Mesenchymal stem cell (in vitro differentiated cells and primary cell): ENCODE measurements at regions not wholly inside any gene's neighbourhood (a gene's known extent, or its start where the extent isn't known, plus 50 kb on each side); places are given as distances from the start of the nearest gene placed in this dataset.

Source experiments
- DNase-seq: peaks from one replicate; pipeline ENCODE4 v3.0.0-alpha.2; 2013
- H2AFZ ChIP-seq: one replicate; pipeline ENCODE4 v1.6.1; 2013; ENCODE audit warnings: low read depth, mild to moderate bottlenecking, control low read depth, inconsistent platforms, low read length, moderate library complexity
- H2AK5ac ChIP-seq: 2 replicates; pipeline ENCODE4 v1.6.1; 2013; ENCODE audit warnings: low read length, moderate library complexity, mild to moderate bottlenecking, inconsistent platforms; ENCODE audit not compliant: severe bottlenecking
- H2BK120ac ChIP-seq: one replicate; pipeline ENCODE4 v1.6.1; 2013; ENCODE audit warnings: low read depth, mild to moderate bottlenecking, inconsistent platforms, low read length, moderate library complexity
- H2BK12ac ChIP-seq, 2 experiments: one replicate each; pipeline ENCODE4 v1.6.1; 2013; ENCODE audit warnings: inconsistent platforms in 2 of 2, low read length in 2 of 2, mild to moderate bottlenecking in 2 of 2, moderate library complexity in 2 of 2, control low read depth in 1 of 2
- H2BK15ac ChIP-seq: one replicate; pipeline ENCODE4 v1.6.1; 2013; ENCODE audit warnings: mild to moderate bottlenecking, low read depth, inconsistent platforms; ENCODE audit not compliant: poor library complexity, severe bottlenecking
- H2BK5ac ChIP-seq: 2 replicates; pipeline ENCODE4 v1.6.1; 2013; ENCODE audit warnings: low read depth, mild to moderate bottlenecking, low read length, control low read depth, inconsistent platforms; ENCODE audit not compliant: poor library complexity, severe bottlenecking
- H3K14ac ChIP-seq, 2 experiments: one replicate each; pipeline ENCODE4 v1.6.1; 2013; ENCODE audit warnings: inconsistent platforms in 2 of 2, low read length in 2 of 2, control low read depth in 1 of 2, mild to moderate bottlenecking in 1 of 2, moderate library complexity in 1 of 2
- H3K18ac ChIP-seq, 2 experiments: one replicate each; pipeline ENCODE4 v1.6.1; 2013; ENCODE audit warnings: inconsistent platforms in 2 of 2, low read length in 2 of 2, control low read depth in 1 of 2, low read depth in 1 of 2, mild to moderate bottlenecking in 1 of 2
- H3K23ac ChIP-seq, 2 experiments: one replicate each; pipeline ENCODE4 v1.6.1; 2013; ENCODE audit warnings: inconsistent platforms in 2 of 2, low read length in 2 of 2, mild to moderate bottlenecking in 2 of 2, moderate library complexity in 2 of 2, control low read depth in 1 of 2
- H3K27ac ChIP-seq: 2 replicates; pipeline ENCODE4 v1.5.1; 2013; ENCODE audit warnings: mild to moderate bottlenecking, moderate library complexity, low read length, control low read depth, inconsistent platforms; ENCODE audit not compliant: poor library complexity, severe bottlenecking
- H3K27me3 ChIP-seq, 2 experiments: 2 replicates each; pipeline versions ENCODE4 v1.6.1 to v1.7.0; 2013; ENCODE audit warnings: low read length in 2 of 2, mild to moderate bottlenecking in 2 of 2, moderate library complexity in 2 of 2, control low read depth in 1 of 2, inconsistent platforms in 1 of 2; ENCODE audit not compliant: control insufficient read depth in 1 of 2, insufficient read depth in 1 of 2
- H3K36me3 ChIP-seq, 2 experiments: 2 replicates each; pipeline versions ENCODE4 v1.6.1 to v1.7.0; 2013; ENCODE audit warnings: low read length in 2 of 2, control low read depth in 1 of 2, inconsistent platforms in 1 of 2, low read depth in 1 of 2, mild to moderate bottlenecking in 1 of 2; ENCODE audit not compliant: insufficient read depth in 2 of 2, control insufficient read depth in 1 of 2
- H3K4ac ChIP-seq, 2 experiments: one replicate each; pipeline ENCODE4 v1.6.1; 2013; ENCODE audit warnings: inconsistent platforms in 2 of 2, low read length in 2 of 2, mild to moderate bottlenecking in 2 of 2, moderate library complexity in 2 of 2, control low read depth in 1 of 2, low read depth in 1 of 2
- H3K4me1 ChIP-seq: 2 replicates; pipeline ENCODE4 v1.6.1; 2013; ENCODE audit warnings: low read depth, low read length, control low read depth; ENCODE audit not compliant: control insufficient read depth, insufficient read depth
- H3K4me2 ChIP-seq: 2 replicates; pipeline ENCODE4 v1.6.1; 2013; ENCODE audit warnings: low read length, mild to moderate bottlenecking, inconsistent platforms; ENCODE audit not compliant: poor library complexity, severe bottlenecking
- H3K4me3 ChIP-seq, 2 experiments: 2 replicates each; pipeline versions ENCODE4 v1.5.1 to v1.7.0; 2013; ENCODE audit warnings: low read length in 2 of 2, mild to moderate bottlenecking in 2 of 2, control low read depth in 1 of 2, low read depth in 1 of 2; ENCODE audit not compliant: insufficient read depth in 1 of 2
- H3K79me1 ChIP-seq: replicated peaks from 2 replicates; pipeline ENCODE4 v1.6.1; 2013; ENCODE audit warnings: mild to moderate bottlenecking, control low read depth, low read length, inconsistent platforms; ENCODE audit not compliant: poor library complexity, severe bottlenecking
- H3K9ac ChIP-seq: 2 replicates; pipeline ENCODE4 v1.7.0; 2013; ENCODE audit warnings: mild to moderate bottlenecking, low read length, moderate library complexity
- H3K9me3 ChIP-seq: 2 replicates; pipeline ENCODE4 v1.7.0; 2013; ENCODE audit warnings: mild to moderate bottlenecking, low read length; ENCODE audit not compliant: control insufficient read depth
- H4K8ac ChIP-seq: one replicate; pipeline ENCODE4 v1.6.1; 2013; ENCODE audit warnings: inconsistent platforms, mild to moderate bottlenecking, low read length, moderate library complexity
- H4K91ac ChIP-seq: one replicate; pipeline ENCODE4 v1.6.1; 2013; ENCODE audit warnings: mild to moderate bottlenecking, low read length, inconsistent platforms
- WGBS: methylation state at CpG from one replicate; pipeline ENCODE4 v1.1.7; 2013; ENCODE audit warnings: mixed read lengths; 5-methylcytosine and 5-hydroxymethylcytosine counted together

- H3K14ac ChIP-seq: no peak overlapping the region
- no peak for DNase-seq
Observed at GRCh38 chr3:159030138-159030670, 228.3 kb downstream of the MFSD1 start.

GRCh38 chr3:159030886-159031679 lies 229.2 kb downstream of the MFSD1 start:
- Histone ChIP-seq H3K4me2 (no peak overlapping the region), H2BK120ac (no peak overlapping the region), H3K9ac (no peak overlapping the region), H2BK12ac (no peak overlapping the region), H3K23ac (no peak overlapping the region), H3K79me1 (no peaks in the 10 kb centered on the region), H3K36me3 (no peaks in the 10 kb centered on the region), H2AFZ (no peak overlapping the region), H3K4ac (no peak overlapping the region), H4K91ac (no peak overlapping the region), H2BK15ac (no peak overlapping the region), H3K27ac (no peak overlapping the region), H2BK5ac (no peak overlapping the region), H3K9me3 (no peaks in the 10 kb centered on the region), H3K4me3 (no peak overlapping the region), H2AK5ac (no peak overlapping the region), H3K14ac (no peak overlapping the region), H3K27me3 (no peaks in the 10 kb centered on the region), H3K4me1 (no peaks in the 10 kb centered on the region), H3K18ac (no peak overlapping the region), H4K8ac (no peak overlapping the region)
- DNase-seq: no peak
- 92% methylated on average over 5 of the region's 6 CpGs for WGBS

More at GRCh38 chr3:159030138-159030670, 228.3 kb downstream of the MFSD1 start:
- no peak overlapping the region for H3K4ac ChIP-seq
- H2BK12ac ChIP-seq: no peak overlapping the region
- H3K4me1 ChIP-seq: no peaks in the 10 kb centered on the region
- no peak overlapping the region for H3K27ac ChIP-seq
- no peaks in the 10 kb centered on the region for H3K27me3 ChIP-seq
- H4K91ac ChIP-seq: no peak overlapping the region
- no peak overlapping the region for H3K18ac ChIP-seq
- no peak overlapping the region for H4K8ac ChIP-seq
- WGBS: 86% methylated on average over 1 of the region's 1 CpG
- no peak overlapping the region for H3K4me3 ChIP-seq
- H2AFZ ChIP-seq: no peak overlapping the region
- H3K36me3 ChIP-seq: no peaks in the 10 kb centered on the region
- no peak overlapping the region for H3K9ac ChIP-seq
- no peak overlapping the region for H3K4me2 ChIP-seq
- H3K79me1 ChIP-seq: no peaks in the 10 kb centered on the region
- no peaks in the 10 kb centered on the region for H3K9me3 ChIP-seq
- no peak overlapping the region for H2BK15ac ChIP-seq
- H2BK5ac ChIP-seq: no peak overlapping the region
- H2AK5ac ChIP-seq: no peak overlapping the region
- no peak overlapping the region for H3K23ac ChIP-seq
- H2BK120ac ChIP-seq: no peak overlapping the region

GRCh38 chr3:159032311-159032710 lies 230.5 kb downstream of the MFSD1 start:
- no peak overlapping the region for H3K14ac ChIP-seq
- no peak overlapping the region for H3K27ac ChIP-seq
- H3K9ac ChIP-seq: no peak overlapping the region
- no peak overlapping the region for H4K8ac ChIP-seq
- H2BK5ac ChIP-seq: no peak overlapping the region
- no peak overlapping the region for H2BK15ac ChIP-seq
- whole genome bisulfite sequencing: no CpG with 5 or more reads among the region's 1 CpG
- DNase-seq: no peak
- H3K18ac ChIP-seq: no peak overlapping the region
- H3K36me3 ChIP-seq: no peaks in the 10 kb centered on the region
- H2AFZ ChIP-seq: no peak overlapping the region
- no peak overlapping the region for H3K4ac ChIP-seq
- H4K91ac ChIP-seq: no peak overlapping the region
- H2AK5ac ChIP-seq: no peak overlapping the region
- H3K27me3 ChIP-seq: no peaks in the 10 kb centered on the region
- no peak overlapping the region for H3K4me3 ChIP-seq
- no peak overlapping the region for H2BK12ac ChIP-seq
- H3K9me3 ChIP-seq: no peaks in the 10 kb centered on the region
- no peak overlapping the region for H2BK120ac ChIP-seq
- no peak overlapping the region for H3K4me2 ChIP-seq
- no peak overlapping the region for H3K23ac ChIP-seq
- H3K79me1 ChIP-seq: no peaks in the 10 kb centered on the region
- no peaks in the 10 kb centered on the region for H3K4me1 ChIP-seq

GRCh38 chr3:159038405-159038804 lies 236.6 kb downstream of the MFSD1 start:
- H3K23ac ChIP-seq: no peak overlapping the region
- H2BK120ac ChIP-seq: no peak overlapping the region
- H3K18ac ChIP-seq: no peak overlapping the region
- H3K27ac ChIP-seq: no peak overlapping the region
- no peaks in the 10 kb centered on the region for H3K36me3 ChIP-seq
- H3K4me3 ChIP-seq: no peak overlapping the region
- no peaks in the 10 kb centered on the region for H3K4me1 ChIP-seq
- H3K9ac ChIP-seq: no peak overlapping the region
- H2BK12ac ChIP-seq: no peak overlapping the region
- no peaks in the 10 kb centered on the region for H3K9me3 ChIP-seq
- H3K4ac ChIP-seq: no peak overlapping the region
- H3K4me2 ChIP-seq: no peak overlapping the region
- no peak overlapping the region for H4K8ac ChIP-seq
- no peak overlapping the region for H4K91ac ChIP-seq
- no peak overlapping the region for H2AK5ac ChIP-seq
- no peak overlapping the region for H2BK15ac ChIP-seq
- WGBS: 22% methylated on average over 1 of the region's 2 CpGs
- no peaks in the 10 kb centered on the region for H3K27me3 ChIP-seq
- DNase-seq: no peak
- no peaks in the 10 kb centered on the region for H3K79me1 ChIP-seq
- H2BK5ac ChIP-seq: no peak overlapping the region
- no peak overlapping the region for H2AFZ ChIP-seq
- no peak overlapping the region for H3K14ac ChIP-seq
